SH-SY5Y (cell line): ENCODE measurements at regions not wholly inside any gene's neighbourhood (a gene's known extent, or its start where the extent isn't known, plus 50 kb on each side); places are given as distances from the start of the nearest gene placed in this dataset.

ENCODE experiments used
- GATA2 ChIP-seq: IDR thresholded peaks from 2 replicates; pipeline ENCODE4 v1.6.1; 2011; ENCODE audit warnings: mild to moderate bottlenecking, low read depth, low read length
- GATA3 ChIP-seq: IDR thresholded peaks from 2 replicates; pipeline ENCODE4 v1.6.1; 2011; ENCODE audit warnings: low read depth, mild to moderate bottlenecking, low read length, moderate library complexity

DNA sequence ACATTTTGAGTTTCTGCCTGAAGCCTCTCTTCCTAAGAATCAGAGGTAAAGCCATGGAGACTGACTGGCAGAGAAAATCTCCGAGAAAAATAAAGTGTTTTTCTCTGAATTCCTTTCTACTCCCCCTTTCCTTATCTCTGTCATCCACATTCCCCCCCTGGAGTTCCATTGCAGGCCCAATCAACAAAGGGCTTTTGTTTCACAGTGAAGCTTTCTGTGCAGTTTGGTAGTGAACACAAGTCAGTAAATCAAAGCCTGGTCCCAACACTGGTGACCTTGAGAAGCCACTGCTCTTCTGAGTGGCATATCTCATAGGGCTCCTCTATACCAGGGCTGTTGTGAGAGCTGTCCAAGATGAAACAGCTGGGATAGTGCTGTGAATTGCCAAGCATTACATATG lies 228.4 kb downstream of the SEC16B start:
- no peak for TF ChIP-seq GATA2
- no peak for TF ChIP-seq GATA3

- TF ChIP-seq GATA3 (no peak), GATA2 (no peak)
Observed at GRCh38 chr1:177739780-177740179, 230.1 kb downstream of the SEC16B start.

DNA sequence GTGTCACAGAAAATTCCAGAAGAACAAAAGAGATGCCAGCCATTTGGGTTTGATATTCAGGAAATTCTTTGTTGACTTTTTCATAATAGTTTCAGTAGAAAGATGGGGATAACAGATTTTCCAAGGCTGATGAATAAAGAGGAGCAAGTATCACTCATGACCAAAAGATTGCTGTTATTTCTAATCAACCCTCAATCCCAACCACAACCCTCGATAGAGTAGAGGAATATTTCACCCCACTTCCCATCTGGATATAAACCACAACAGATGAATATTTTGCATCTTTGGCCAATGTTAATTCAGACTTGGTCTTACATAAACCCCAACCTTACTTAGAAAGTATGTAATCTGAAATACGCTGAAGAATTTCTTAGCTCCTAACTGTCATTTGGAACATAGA lies 232.4 kb downstream of the SEC16B start:
- TF ChIP-seq GATA2, result no peak
- no peak for TF ChIP-seq GATA3

DNA sequence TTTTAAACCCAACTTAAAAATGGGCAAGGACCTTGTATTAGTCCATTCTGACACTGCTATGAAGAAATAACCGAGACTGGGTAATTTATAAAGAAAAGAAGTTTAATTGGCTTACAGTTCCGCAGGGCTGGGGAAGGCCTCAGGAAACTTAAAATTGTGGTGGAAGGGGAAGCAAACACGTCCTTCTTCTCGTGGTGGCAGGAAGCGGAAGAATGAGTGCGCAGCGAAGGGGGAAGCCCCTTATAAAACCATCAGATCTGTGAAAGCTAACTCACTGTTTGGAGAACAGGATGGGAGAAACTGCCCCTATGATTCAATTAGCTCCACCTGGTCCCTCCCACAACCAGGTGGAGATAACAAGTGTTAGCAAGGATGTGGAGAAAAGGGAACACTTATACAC lies 237.7 kb downstream of the SEC16B start:
- TF ChIP-seq GATA3 (no peak), GATA2 (no peak)

GRCh38 chr1:177729646-177730045 lies 240.2 kb downstream of the SEC16B start:
- TF ChIP-seq GATA2, result no peak
- TF ChIP-seq GATA3, result no peak

- TF ChIP-seq GATA3 (no peak), GATA2 (no peak)
Observed at GRCh38 chr1:177723533-177723932, 246.3 kb downstream of the SEC16B start.

GRCh38 chr1:177710696-177711620 lies 258.9 kb downstream of the SEC16B start:
- no peak for TF ChIP-seq GATA2

- no peak for TF ChIP-seq GATA3
- TF ChIP-seq GATA2, result no peak
Observed at GRCh38 chr1:177708406-177708805, 261.5 kb downstream of the SEC16B start.

DNA sequence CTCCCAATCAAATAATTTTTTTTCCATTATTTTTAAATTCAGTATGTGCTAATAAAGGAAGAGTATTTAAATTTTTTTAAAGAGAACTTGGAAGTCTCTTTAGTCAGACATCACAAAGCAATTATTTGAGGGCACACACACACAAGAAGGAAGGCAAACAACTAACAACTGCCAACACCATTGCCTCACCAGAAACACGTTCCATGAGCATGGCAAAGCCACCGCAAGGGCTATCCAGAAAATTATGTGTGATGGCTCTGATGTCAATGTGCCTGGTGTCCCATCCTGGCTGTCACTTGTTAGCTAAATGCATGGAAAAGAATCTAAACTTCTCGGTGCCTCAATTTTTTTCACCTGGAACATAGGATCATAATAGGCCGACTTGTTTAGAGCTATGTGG lies 262.9 kb downstream of the SEC16B start:
- TF ChIP-seq GATA2 (no peak), GATA3 (no peak)

- no peak for TF ChIP-seq GATA3
- no peak for TF ChIP-seq GATA2
Observed at GRCh38 chr1:177705839-177706238, 264.0 kb downstream of the SEC16B start.

DNA sequence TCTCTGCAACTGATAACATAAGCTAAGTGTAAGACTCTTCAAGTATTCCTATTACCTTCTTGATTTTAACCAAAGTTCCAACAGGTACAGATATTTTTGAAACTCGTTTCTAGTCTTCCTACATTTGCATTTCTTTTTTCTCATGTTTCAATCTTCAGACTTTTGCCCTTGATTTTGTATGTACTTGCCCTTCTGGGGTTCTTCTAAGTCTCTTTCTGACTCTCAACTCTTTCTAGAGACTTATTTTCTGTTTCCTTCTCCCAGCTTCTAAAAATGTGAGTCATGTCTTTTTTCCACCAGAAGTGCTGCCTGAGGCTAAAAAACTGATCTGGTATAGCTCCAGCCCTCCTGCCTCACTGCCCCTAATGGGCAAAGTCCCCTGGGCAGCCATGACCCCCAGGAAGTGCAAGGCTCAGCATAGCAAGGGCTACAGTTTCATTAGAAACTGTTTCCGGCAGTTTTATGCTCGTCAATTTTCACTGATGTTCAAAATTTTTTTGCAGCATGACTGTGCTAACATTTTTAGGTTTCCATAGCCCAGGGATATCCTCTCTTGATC lies 265.9 kb downstream of the SEC16B start:
- no peak for TF ChIP-seq GATA2
- no peak for TF ChIP-seq GATA3

GRCh38 chr1:177701654-177702353 lies 268.1 kb downstream of the SEC16B start:
- TF ChIP-seq GATA3 (no peak), GATA2 (no peak)

GRCh38 chr1:177700856-177701255 lies 269.0 kb downstream of the SEC16B start:
- TF ChIP-seq GATA3 (no peak), GATA2 (no peak)

DNA sequence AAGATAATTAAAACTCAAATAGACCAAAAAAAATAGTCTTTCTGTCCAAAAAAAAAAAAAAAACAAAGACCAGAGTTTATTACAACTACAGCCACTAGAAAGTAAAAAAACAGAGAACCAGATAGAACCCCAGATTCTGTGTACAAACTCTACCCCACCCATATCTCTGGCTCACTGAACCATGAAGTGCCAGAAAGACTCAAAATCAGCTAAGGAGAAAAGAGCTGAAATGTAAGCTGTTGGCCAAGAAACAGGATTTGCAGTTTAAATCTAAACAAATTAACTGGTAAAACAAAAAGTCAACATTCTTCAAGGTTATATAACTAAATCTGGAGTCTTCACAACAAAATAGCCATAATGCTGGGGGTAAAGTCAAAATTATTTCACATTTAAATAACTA lies 278.9 kb downstream of the SEC16B start:
- TF ChIP-seq GATA2 (no peak), GATA3 (no peak)

DNA sequence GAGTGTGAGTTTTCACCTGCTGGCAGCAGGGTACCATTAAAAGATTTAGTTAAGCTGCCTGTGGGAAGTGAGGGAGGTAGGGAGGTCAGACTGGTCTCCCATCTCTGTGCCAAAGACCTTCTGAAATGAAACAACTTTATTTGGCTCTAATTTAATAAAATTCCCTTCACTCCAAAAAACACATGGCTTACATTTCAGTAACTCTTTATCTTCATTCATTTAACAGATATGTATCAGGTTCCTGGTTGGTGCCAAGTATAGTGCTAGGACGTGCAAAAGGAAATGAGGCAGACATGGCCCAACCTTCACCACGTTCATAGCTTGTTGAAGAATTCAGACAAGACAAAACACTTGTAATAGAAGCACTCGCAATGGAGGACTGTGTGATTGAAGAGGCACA lies 282.3 kb downstream of the SEC16B start:
- TF ChIP-seq GATA3 (peak; percentile 64), GATA2 (peak; percentile 47)

DNA sequence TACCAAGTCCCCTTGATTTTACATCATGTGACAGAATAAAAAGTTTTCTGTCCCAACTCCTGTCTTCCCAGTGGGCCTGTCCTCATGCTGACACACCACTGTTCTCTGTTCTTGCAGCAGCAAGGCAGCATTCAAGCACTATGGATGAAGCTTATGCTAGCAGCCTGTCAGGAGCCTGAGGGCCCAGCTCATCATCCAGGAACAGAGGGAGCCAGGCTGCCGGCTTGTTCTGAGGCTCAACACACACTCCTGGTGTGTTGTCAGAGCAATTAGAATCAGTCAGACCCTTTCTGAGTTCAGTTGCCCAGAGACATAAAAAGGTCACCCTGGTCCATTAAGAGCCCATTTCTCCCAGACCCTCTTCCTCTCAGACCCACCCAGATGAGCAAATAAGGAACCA lies 282.9 kb downstream of the SEC16B start:
- no peak for TF ChIP-seq GATA2
- TF ChIP-seq GATA3, result no peak
